Testis (tissue), 2 donors: ENCODE measurements at regions not wholly inside any gene's neighbourhood (a gene's known extent, or its start where the extent isn't known, plus 50 kb on each side); places are given as distances from the start of the nearest gene placed in this dataset.

ENCODE experiments used
- CTCF ChIP-seq, 3 experiments: fragments of 450-650 bp in 2 of 3; fragments of 200-600 bp in 1 of 3; sonication (generic) in 1 of 3; IDR thresholded peaks; one replicate each; pipeline ENCODE4 v1.5.1; 2016 to 2019; ENCODE audit warnings: antibody characterized with exemption in 3 of 3, mild to moderate bottlenecking in 2 of 3, moderate library complexity in 1 of 3
- POLR2A ChIP-seq: fragments of 450-650 bp; IDR thresholded peaks from one replicate; pipeline ENCODE4 v1.6.1; 2017; ENCODE audit warnings: antibody characterized with exemption, mild to moderate bottlenecking, moderate library complexity

- TF ChIP-seq POLR2A (no peak), CTCF (IDR thresholded peaks at IDR 0.05) (no peak)
These were observed 119.9 kb upstream of the GRID2 start for GRCh38 chr4:92183825-92184224.
